GM23338 (cell line): ENCODE measurements at regions not wholly inside any gene's neighbourhood (a gene's known extent, or its start where the extent isn't known, plus 50 kb on each side); places are given as distances from the start of the nearest gene placed in this dataset.
A peak's percentile ranks its signal among the peaks of the same experiment; 100 is the strongest.

Experiments
- ATAC-seq: fragments of 200-7000 bp; cut with Tn5 transposase; 3 replicates; pipeline ENCODE4 v1.9.1; 2020
- DNase-seq: peaks from one replicate; pipeline ENCODE4 v3.0.0-alpha.2; 2015; ENCODE audit warnings: low spot score
- H2AFZ ChIP-seq: fragments of 200-600 bp; sonication (generic); 2 replicates; pipeline ENCODE4 v1.8.0; 2016; ENCODE audit warnings: antibody characterized with exemption, mild to moderate bottlenecking, moderate library complexity
- H3F3A ChIP-seq: fragments of 200-600 bp; sonication (generic); replicated peaks from 2 replicates; pipeline ENCODE4 v1.8.0; 2017; ENCODE audit warnings: antibody characterized with exemption, mixed run types, low read depth
- H3K27ac ChIP-seq: fragments of 200-600 bp; sonication (generic); 2 replicates; pipeline ENCODE4 v1.6.1; 2016; ENCODE audit warnings: low read depth
- H3K27me3 ChIP-seq: fragments of 200-600 bp; sonication (generic); 2 replicates; pipeline ENCODE4 v1.8.0; 2016; ENCODE audit warnings: mild to moderate bottlenecking, mixed run types, moderate library complexity; ENCODE audit not compliant: insufficient read depth
- H3K36me3 ChIP-seq: fragments of 200-600 bp; sonication (generic); 2 replicates; pipeline ENCODE4 v1.8.0; 2016; ENCODE audit warnings: mild to moderate bottlenecking; ENCODE audit not compliant: insufficient read depth
- H3K4me1 ChIP-seq: fragments of 200-600 bp; sonication (generic); 2 replicates; pipeline ENCODE4 v1.8.0; 2016; ENCODE audit warnings: mild to moderate bottlenecking, moderate library complexity; ENCODE audit not compliant: insufficient read depth
- H3K4me2 ChIP-seq: fragments of 200-600 bp; sonication (generic); 2 replicates; pipeline ENCODE4 v1.7.1; 2017; ENCODE audit warnings: mixed run types
- H3K4me3 ChIP-seq: fragments of 200-600 bp; sonication (generic); 2 replicates; pipeline ENCODE4 v1.6.1; 2016; ENCODE audit warnings: mixed run types
- H3K79me2 ChIP-seq: fragments of 200-600 bp; sonication (generic); replicated peaks from 2 replicates; pipeline ENCODE4 v1.8.0; 2017; ENCODE audit warnings: mild to moderate bottlenecking; ENCODE audit not compliant: insufficient read depth
- H3K9me2 ChIP-seq: fragments of 200-600 bp; sonication (generic); 2 replicates; pipeline ENCODE4 v1.8.0; 2017; ENCODE audit not compliant: insufficient read depth
- H4K20me1 ChIP-seq: fragments of 200-600 bp; sonication (generic); replicated peaks from 2 replicates; pipeline ENCODE4 v1.8.0; 2017; ENCODE audit warnings: mild to moderate bottlenecking; ENCODE audit not compliant: insufficient read depth
- H3K27ac Mint-ChIP-seq: 2 replicates; pipeline ENCODE4 v1.8.0; 2020; ENCODE audit warnings: inconsistent platforms, mild to moderate bottlenecking, moderate library complexity, mixed read lengths
- H3K27me3 Mint-ChIP-seq: 3 replicates; pipeline ENCODE4 v1.8.0; 2022; ENCODE audit warnings: low read depth, mild to moderate bottlenecking, moderate library complexity, mixed read lengths, inconsistent platforms; ENCODE audit not compliant: insufficient read depth, poor library complexity
- H3K36me3 Mint-ChIP-seq: 3 replicates; pipeline ENCODE4 v1.8.0; 2021; ENCODE audit warnings: low read depth, mild to moderate bottlenecking, inconsistent platforms, moderate library complexity, mixed read lengths
- H3K4me1 Mint-ChIP-seq: 3 replicates; pipeline ENCODE4 v1.8.0; 2020; ENCODE audit warnings: mild to moderate bottlenecking, inconsistent platforms, mixed read lengths
- H3K4me3 Mint-ChIP-seq: 3 replicates; pipeline ENCODE4 v1.8.0; 2021; ENCODE audit warnings: moderate library complexity, mild to moderate bottlenecking, inconsistent platforms, mixed read lengths
- H3K9me3 Mint-ChIP-seq: 3 replicates; pipeline ENCODE4 v1.8.0; 2020; ENCODE audit warnings: moderate library complexity, mild to moderate bottlenecking, inconsistent platforms, mixed read lengths
- CREB1 ChIP-seq: fragments of 250-450 bp; sonication (Bioruptor Pico); IDR thresholded peaks from 2 replicates; pipeline ENCODE4 v1.5.0; 2020; ENCODE audit warnings: low read depth, mild to moderate bottlenecking, moderate library complexity
- CTCF ChIP-seq, 2 experiments: fragments of 200-600 bp in 1 of 2; sonication (generic) in 1 of 2; conservative IDR thresholded peaks; 2 replicates each; pipeline versions ENCODE4 v1.5.1 to v1.6.1; 2016 to 2017; ENCODE audit warnings: antibody characterized with exemption in 2 of 2, low read depth in 2 of 2, mild to moderate bottlenecking in 2 of 2, moderate library complexity in 1 of 2
- ETS1 ChIP-seq: IDR thresholded peaks from 2 replicates; pipeline ENCODE4 v1.6.1; 2016; ENCODE audit warnings: antibody characterized with exemption
- EZH2 ChIP-seq: fragments of 200-600 bp; sonication (generic); IDR thresholded peaks from one replicate; pipeline ENCODE4 v1.8.0; 2017; ENCODE audit warnings: antibody characterized with exemption, mild to moderate bottlenecking, low read depth; ENCODE audit not compliant: unreplicated experiment
- EZH2phosphoT487 ChIP-seq: fragments of 200-600 bp; sonication (generic); IDR thresholded peaks from one replicate; pipeline ENCODE4 v1.8.1; 2018; ENCODE audit warnings: antibody characterized with exemption; ENCODE audit not compliant: unreplicated experiment
- JUNB ChIP-seq: IDR thresholded peaks from one replicate; pipeline ENCODE4 v1.6.1; 2016; ENCODE audit warnings: antibody characterized with exemption; ENCODE audit not compliant: unreplicated experiment
- NANOG ChIP-seq: IDR thresholded peaks from 2 replicates; pipeline ENCODE4 v1.6.1; 2016; ENCODE audit warnings: antibody characterized with exemption, borderline replicate concordance
- POLR2AphosphoS5 ChIP-seq: IDR thresholded peaks from 2 replicates; pipeline ENCODE4 v1.6.1; 2016; ENCODE audit warnings: antibody characterized with exemption, low read depth
- REST ChIP-seq: IDR thresholded peaks from one replicate; pipeline ENCODE4 v1.6.1; 2018; ENCODE audit warnings: antibody characterized with exemption; ENCODE audit not compliant: unreplicated experiment
- STAT1 ChIP-seq: IDR thresholded peaks from one replicate; pipeline ENCODE4 v1.6.1; 2016; ENCODE audit warnings: antibody characterized with exemption; ENCODE audit not compliant: unreplicated experiment
- ZNF114 ChIP-seq: fragments of 250-450 bp; sonication (Bioruptor Pico); IDR thresholded peaks from 2 replicates; pipeline ENCODE4 v1.5.0; 2020; ENCODE audit warnings: mild to moderate bottlenecking, moderate library complexity
- ZNF331 ChIP-seq: fragments of 250-450 bp; sonication (Bioruptor Pico); IDR thresholded peaks from 2 replicates; pipeline ENCODE4 v1.5.0; 2020; ENCODE audit warnings: low read depth, mild to moderate bottlenecking, moderate library complexity
- ZNF462 ChIP-seq: fragments of 250-450 bp; sonication (Bioruptor Pico); IDR thresholded peaks from 2 replicates; pipeline ENCODE4 v1.5.0; 2020; ENCODE audit warnings: mild to moderate bottlenecking, moderate library complexity

- Histone ChIP-seq H3K4me2 (peak overlapping the region; percentile 87), H3K9me2 (no peaks in the 10 kb centered on the region), H2AFZ (peak overlapping the region; percentile 98), H3K4me1 (peaks cover 17% of the 10 kb centered on the region; the same call in 1 of the 2 replicates), H3K36me3 (no peaks in the 10 kb centered on the region), H3K4me3 (peak overlapping the region; percentile 61), H3F3A (no peaks in the 10 kb centered on the region), H4K20me1 (no peaks in the 10 kb centered on the region), H3K27me3 (peaks cover 47% of the 10 kb centered on the region), H3K27ac (no peak overlapping the region), H3K79me2 (no peaks in the 10 kb centered on the region)
- H3K36me3 Mint-ChIP-seq: no peaks in the 10 kb centered on the region
- no peak for TF ChIP-seq ZNF462 (CRISPR knock-in tag)
- TF ChIP-seq EZH2phosphoT487: no peak
- TF ChIP-seq ZNF331 (CRISPR knock-in tag): no peak
- no peak for TF ChIP-seq REST
- no peak for TF ChIP-seq CREB1 (CRISPR knock-in tag)
- TF ChIP-seq CTCF (conservative IDR thresholded peaks at IDR 0.05; ENCODE audit: low read depth in 2 of 2): no peak
- TF ChIP-seq ETS1: no peak
- no peak for TF ChIP-seq NANOG
- no peak for TF ChIP-seq POLR2AphosphoS5
- no peak for TF ChIP-seq STAT1
- TF ChIP-seq ZNF114: no peak
- TF ChIP-seq EZH2: no peak
- no peak for TF ChIP-seq JUNB
- no peak for ATAC-seq
- no peak overlapping the region for H3K27ac Mint-ChIP-seq
- peaks cover 36% of the 10 kb centered on the region for H3K27me3 Mint-ChIP-seq
- H3K9me3 Mint-ChIP-seq: no peaks in the 10 kb centered on the region
- H3K4me1 Mint-ChIP-seq: peaks cover 17% of the 10 kb centered on the region
- H3K4me3 Mint-ChIP-seq: peak overlapping the region; percentile 20; the same call in 2 of the 3 replicates
- no peak for DNase-seq
Measured at GRCh38 chr1:207964195-207964966, 53.5 kb upstream of the CD34 start.
